GM12878 (cell line): ENCODE measurements at regions not wholly inside any gene's neighbourhood (a gene's known extent, or its start where the extent isn't known, plus 50 kb on each side); places are given as distances from the start of the nearest gene placed in this dataset.

Source experiments
- CTCF ChIP-seq, 3 experiments: IDR thresholded peaks in 2 of 3; conservative IDR thresholded peaks in 1 of 3; 2 replicates each; pipeline ENCODE4 v1.5.1; 2011; ENCODE audit warnings: low read depth in 3 of 3, low read length in 3 of 3, mild to moderate bottlenecking in 3 of 3, control low read depth in 2 of 3, moderate library complexity in 2 of 3, inconsistent platforms in 1 of 3, mixed read lengths in 1 of 3; ENCODE audit not compliant: control insufficient read depth in 2 of 3, insufficient read depth in 1 of 3; ENCODE audit errors: extremely low read depth in 1 of 3
- FOS ChIP-seq: IDR thresholded peaks from 3 replicates; pipeline ENCODE4 v1.6.1; 2011; ENCODE audit warnings: borderline replicate concordance; ENCODE audit not compliant: insufficient read length; ENCODE audit errors: extremely low read depth
- SMC3 ChIP-seq: IDR thresholded peaks from 2 replicates; pipeline ENCODE4 v1.6.1; 2011; ENCODE audit warnings: low read length, improper control_type of control experiment, borderline replicate concordance

DNA sequence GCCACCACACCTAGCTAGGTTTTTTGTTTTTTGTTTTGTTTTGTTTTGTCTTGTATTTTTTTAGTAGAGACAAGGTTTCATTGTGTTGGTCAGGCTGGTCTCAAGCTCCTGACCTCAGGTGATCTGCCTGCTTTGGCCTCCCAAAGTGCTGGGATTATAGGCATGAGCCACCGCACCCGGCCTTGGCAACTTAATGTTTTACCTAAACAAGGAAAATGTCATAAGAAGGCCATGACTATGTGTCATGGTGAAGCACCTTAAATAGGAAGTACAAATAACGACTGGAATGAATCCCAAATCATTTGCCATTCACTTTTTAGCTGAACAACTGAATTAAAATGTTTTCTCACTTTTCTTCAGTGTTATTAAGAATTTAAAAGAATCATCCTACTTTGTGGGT lies 465.2 kb downstream of the KCTD12 start:
- TF ChIP-seq CTCF (IDR thresholded peaks at IDR 0.05 in 2 of 3, conservative IDR thresholded peaks at IDR 0.05 in 1 of 3; ENCODE audit: control insufficient read depth in 2 of 3, extremely low read depth in 1 of 3, insufficient read depth in 1 of 3, low read depth in 3 of 3, low read length in 3 of 3) (no peak), SMC3 (no peak), FOS (no peak)
